ENCODE measurements at regions not wholly inside any gene's neighbourhood (a gene's known extent, or its start where the extent isn't known, plus 50 kb on each side); places are given as distances from the start of the nearest gene placed in this dataset.
A peak's percentile ranks its signal among the peaks of the same experiment; 100 is the strongest.

DNA sequence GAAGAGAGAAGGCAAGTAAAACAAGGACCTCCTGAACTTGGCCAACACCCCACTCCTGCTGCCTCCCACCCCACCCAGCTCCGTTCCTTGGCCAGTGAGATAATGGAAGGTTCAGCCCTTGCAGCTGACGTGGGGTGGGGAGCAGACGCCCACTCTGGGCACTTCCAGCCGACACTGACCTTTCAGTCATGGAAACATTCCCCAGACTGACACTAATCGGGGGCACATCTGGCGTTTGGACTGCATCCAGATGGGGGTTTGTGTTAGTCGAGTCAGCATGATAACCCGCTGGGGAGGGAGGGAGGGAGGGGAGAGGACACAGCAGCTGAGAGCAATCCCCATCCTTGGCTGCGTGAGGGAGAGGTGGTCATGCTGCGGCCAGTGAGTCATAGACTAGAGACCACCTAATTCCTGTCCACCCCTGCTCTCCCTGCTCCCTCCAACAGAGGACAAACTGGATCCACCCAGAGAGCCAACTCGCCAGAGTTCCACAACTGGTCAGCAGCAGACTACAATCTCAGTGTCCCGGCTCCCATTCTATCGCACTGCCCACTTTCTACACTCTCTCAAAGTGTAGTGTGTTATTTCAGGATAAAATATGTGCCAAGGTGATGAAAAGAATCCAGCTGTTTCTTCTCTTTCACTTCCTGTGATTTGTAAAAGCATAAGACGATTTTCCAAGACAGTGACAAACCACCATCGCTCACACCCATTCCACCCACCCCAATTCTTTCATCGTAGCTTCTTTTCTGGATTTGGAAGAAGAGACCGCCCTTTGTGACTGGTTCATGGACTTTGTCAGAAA lies 115.4 kb upstream of the PKDCC start:
- Histone ChIP-seq H3K27me3 (no peaks in the 10 kb centered on the region), H3K4me3 (replicated peaks in 1 of 3) (no peak overlapping the region), H3K9me3 (no peaks in the 10 kb centered on the region), H3K27ac (no peak overlapping the region), H3K36me3 (no peaks in the 10 kb centered on the region), H3K4me1 (peaks cover 0 to 11% of the 10 kb centered on the region in 2 donors)
- no peak for TF ChIP-seq POLR2A (IDR thresholded peaks at IDR 0.05)
- TF ChIP-seq, protein P1, sequence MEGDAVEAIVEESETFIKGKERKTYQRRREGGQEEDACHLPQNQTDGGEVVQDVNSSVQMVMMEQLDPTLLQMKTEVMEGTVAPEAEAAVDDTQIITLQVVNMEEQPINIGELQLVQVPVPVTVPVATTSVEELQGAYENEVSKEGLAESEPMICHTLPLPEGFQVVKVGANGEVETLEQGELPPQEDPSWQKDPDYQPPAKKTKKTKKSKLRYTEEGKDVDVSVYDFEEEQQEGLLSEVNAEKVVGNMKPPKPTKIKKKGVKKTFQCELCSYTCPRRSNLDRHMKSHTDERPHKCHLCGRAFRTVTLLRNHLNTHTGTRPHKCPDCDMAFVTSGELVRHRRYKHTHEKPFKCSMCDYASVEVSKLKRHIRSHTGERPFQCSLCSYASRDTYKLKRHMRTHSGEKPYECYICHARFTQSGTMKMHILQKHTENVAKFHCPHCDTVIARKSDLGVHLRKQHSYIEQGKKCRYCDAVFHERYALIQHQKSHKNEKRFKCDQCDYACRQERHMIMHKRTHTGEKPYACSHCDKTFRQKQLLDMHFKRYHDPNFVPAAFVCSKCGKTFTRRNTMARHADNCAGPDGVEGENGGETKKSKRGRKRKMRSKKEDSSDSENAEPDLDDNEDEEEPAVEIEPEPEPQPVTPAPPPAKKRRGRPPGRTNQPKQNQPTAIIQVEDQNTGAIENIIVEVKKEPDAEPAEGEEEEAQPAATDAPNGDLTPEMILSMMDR (IDR thresholded peaks at IDR 0.05), result no peak
- DNase-seq, result peak in 1 of 2 donors; percentile 23
- intact Hi-C loops (cut with DNase I), result no loop called here
- WGBS, 2 donors, result 44 to 57% methylated on average over 15 to 17 of the region's 17 CpGs

DNA sequence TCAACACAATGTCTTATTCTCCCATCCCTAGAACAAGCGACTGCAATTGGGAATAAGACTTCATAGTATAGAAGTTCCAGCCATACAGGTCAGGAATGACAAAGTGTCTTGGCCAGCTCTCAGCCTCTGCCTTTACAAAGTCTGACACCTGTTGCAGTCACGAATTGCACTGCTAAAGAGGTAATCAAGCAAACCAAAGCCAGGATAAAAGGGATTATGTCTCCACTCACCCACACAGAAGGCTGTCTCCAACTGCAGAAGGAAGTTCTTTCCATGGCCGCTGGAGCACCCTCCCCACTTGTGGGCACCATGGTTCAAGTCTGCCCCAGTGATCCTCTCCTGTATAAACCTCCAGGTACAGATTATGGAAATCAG lies 114.8 kb upstream of the PKDCC start:
- Histone ChIP-seq H3K9me3 (no peaks in the 10 kb centered on the region), H3K36me3 (no peaks in the 10 kb centered on the region), H3K27me3 (no peaks in the 10 kb centered on the region), H3K4me3 (replicated peaks in 1 of 3) (no peak overlapping the region), H3K27ac (no peak overlapping the region), H3K4me1 (peaks cover 0 to 11% of the 10 kb centered on the region in 2 donors)
- no peak for TF ChIP-seq POLR2A (IDR thresholded peaks at IDR 0.05)
- TF ChIP-seq, protein P1 (IDR thresholded peaks at IDR 0.05), result no peak
- WGBS, 2 donors, result 67 to 72% methylated on average over 3 of the region's 3 CpGs
- no peak for DNase-seq
- intact Hi-C loops (cut with DNase I), result no loop called here

DNA sequence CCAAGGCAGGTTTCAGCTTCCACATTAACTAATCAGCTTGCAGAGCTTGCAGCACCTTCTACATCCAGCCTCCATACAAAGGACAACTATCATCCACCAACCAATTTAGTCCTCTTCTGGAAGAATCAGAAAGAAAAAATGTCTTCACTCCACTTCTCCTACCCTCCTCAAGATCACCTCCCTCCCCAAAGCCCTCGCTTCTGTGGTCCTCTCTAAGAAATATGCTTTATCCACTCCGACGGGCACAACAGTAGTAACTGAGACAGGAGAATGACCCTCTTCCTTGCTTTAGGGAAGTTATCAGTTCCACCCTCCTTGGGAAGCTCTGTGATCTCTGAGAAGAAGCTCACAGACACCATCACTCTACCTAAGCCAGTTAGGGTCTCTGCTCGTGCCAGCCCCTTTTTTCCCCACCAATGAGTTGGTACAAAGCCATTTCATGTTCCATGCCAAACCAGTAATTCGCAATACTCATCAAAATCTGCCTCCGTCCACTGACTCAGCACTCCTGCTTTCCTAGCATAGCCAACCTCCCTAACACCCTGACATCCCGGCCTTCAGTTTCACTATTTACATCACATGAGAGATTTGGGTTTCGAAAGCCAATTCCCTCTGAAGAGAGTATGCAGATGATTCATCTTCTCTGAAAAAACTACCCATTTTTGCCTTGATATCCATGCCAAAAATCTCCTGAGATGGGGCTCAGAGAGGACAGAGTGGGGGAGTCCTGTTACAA lies 114.1 kb upstream of the PKDCC start:
- no peaks in the 10 kb centered on the region for H3K36me3 ChIP-seq
- intact Hi-C loops (cut with DNase I), result no loop called here
- H3K27me3 ChIP-seq, result no peaks in the 10 kb centered on the region
- no peak for TF ChIP-seq POLR2A (IDR thresholded peaks at IDR 0.05)
- TF ChIP-seq, protein P1 (IDR thresholded peaks at IDR 0.05), result no peak
- no peak for DNase-seq
- no peaks in the 10 kb centered on the region for H3K9me3 ChIP-seq
- WGBS, 2 donors, result 68 to 80% methylated on average over 8 of the region's 8 CpGs
- H3K4me3 ChIP-seq (replicated peaks in 1 of 3), result no peak overlapping the region
- H3K27ac ChIP-seq, result peak overlapping the region in 1 of 3 donors; percentile 51
- H3K4me1 ChIP-seq, result peaks cover 0 to 16% of the 10 kb centered on the region in 2 donors

DNA sequence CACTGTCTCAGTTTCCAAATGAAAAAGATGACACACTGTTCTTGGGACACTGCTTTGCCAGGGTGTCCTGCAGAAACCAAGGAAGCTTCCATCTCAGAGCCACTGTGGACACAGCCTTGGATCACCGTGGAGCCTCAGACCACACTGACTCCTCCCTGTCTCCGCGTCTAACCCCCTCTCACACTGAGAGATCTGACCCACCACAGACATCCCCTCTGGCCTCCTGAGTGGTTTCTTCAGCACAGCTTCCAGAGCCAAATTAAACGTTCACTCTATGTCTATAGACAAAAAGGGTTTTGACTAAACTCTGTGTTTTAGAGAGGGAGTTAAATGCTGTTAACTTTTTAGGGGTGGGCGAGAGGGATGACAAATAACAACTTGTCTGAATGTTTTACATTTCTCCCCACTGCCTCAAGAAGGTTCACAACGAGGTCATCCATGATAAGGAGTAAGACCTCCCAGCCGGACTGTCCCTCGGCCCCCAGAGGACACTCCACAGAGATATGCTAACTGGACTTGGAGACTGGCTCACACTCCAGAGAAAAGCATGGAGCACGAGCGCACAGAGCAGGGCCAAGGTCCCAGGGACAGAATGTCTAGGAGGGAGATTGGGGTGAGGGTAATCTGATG lies 113.4 kb upstream of the PKDCC start:
- peak overlapping the region in 1 of 3 donors; percentile 41 for H3K27ac ChIP-seq
- TF ChIP-seq POLR2A (IDR thresholded peaks at IDR 0.05), result no peak
- TF ChIP-seq, protein P1 (IDR thresholded peaks at IDR 0.05), result no peak
- H3K36me3 ChIP-seq, result no peaks in the 10 kb centered on the region
- no peaks in the 10 kb centered on the region for H3K27me3 ChIP-seq
- WGBS, 2 donors, result 51 to 53% methylated on average over 10 of the region's 10 CpGs
- no peak for DNase-seq
- peaks cover 0 to 19% of the 10 kb centered on the region in 2 donors for H3K4me1 ChIP-seq
- no peaks in the 10 kb centered on the region for H3K9me3 ChIP-seq
- intact Hi-C loops (cut with DNase I), result no loop called here
- no peak overlapping the region for H3K4me3 ChIP-seq (replicated peaks in 1 of 3)

All from thyroid gland (tissue), 4 donors.